SU-DHL-6 (cell line): ENCODE measurements at regions not wholly inside any gene's neighbourhood (a gene's known extent, or its start where the extent isn't known, plus 50 kb on each side); places are given as distances from the start of the nearest gene placed in this dataset.

Experiments
- H2AFZ ChIP-seq: fragments of 200-600 bp; sonication (generic); 2 replicates; pipeline ENCODE4 v1.6.1; 2014; ENCODE audit warnings: low read depth, mild to moderate bottlenecking, moderate library complexity, mixed read lengths, antibody characterized with exemption, low read length; ENCODE audit not compliant: severe bottlenecking
- H3F3A ChIP-seq: fragments of 200-600 bp; shearing (Covaris generic); 2 replicates; pipeline ENCODE4 v1.6.0; 2016; ENCODE audit warnings: antibody characterized with exemption, mild to moderate bottlenecking; ENCODE audit not compliant: insufficient read depth
- H3K27ac ChIP-seq: fragments of 200-600 bp; sonication (generic); 2 replicates; pipeline ENCODE4 v1.5.1; 2016; ENCODE audit warnings: low read depth, mild to moderate bottlenecking, low read length, moderate library complexity, mixed read lengths
- H3K27me3 ChIP-seq: fragments of 200-600 bp; sonication (generic), shearing (Covaris generic); 2 replicates; pipeline ENCODE4 v1.6.0; 2014; ENCODE audit warnings: mild to moderate bottlenecking, low read length
- H3K36me3 ChIP-seq: fragments of 200-600 bp; sonication (generic); 2 replicates; pipeline ENCODE4 v1.6.1; 2014; ENCODE audit warnings: mild to moderate bottlenecking, low read length, mixed read lengths
- H3K4me2 ChIP-seq: fragments of 300-600, 200-600 bp; shearing (Covaris generic), sonication (generic); 2 replicates; pipeline ENCODE4 v1.6.0; 2014; ENCODE audit warnings: low read length, low read depth, mild to moderate bottlenecking; ENCODE audit not compliant: poor library complexity, severe bottlenecking
- H3K4me3 ChIP-seq: fragments of 200-600 bp; sonication (generic); 2 replicates; pipeline ENCODE4 v1.5.1; 2014; ENCODE audit warnings: antibody characterized with exemption, low read length, mild to moderate bottlenecking, mixed read lengths; ENCODE audit not compliant: insufficient read depth, poor library complexity, severe bottlenecking
- H3K79me2 ChIP-seq: fragments of 200-600 bp; sonication (generic); 2 replicates; pipeline ENCODE4 v1.6.1; 2014; ENCODE audit warnings: mild to moderate bottlenecking, low read length, moderate library complexity; ENCODE audit not compliant: insufficient read depth
- H3K9ac ChIP-seq: fragments of 200-600 bp; sonication (generic); 2 replicates; pipeline ENCODE4 v1.7.0; 2014; ENCODE audit warnings: mild to moderate bottlenecking, low read length
- H3K9me2 ChIP-seq: fragments of 200-600 bp; sonication (generic); replicated peaks from 2 replicates; pipeline ENCODE4 v1.6.1; 2014; ENCODE audit warnings: low read length; ENCODE audit not compliant: insufficient read depth
- H3K9me3 ChIP-seq: fragments of 200-600 bp; sonication (generic); 2 replicates; pipeline ENCODE4 v1.6.1; 2014; ENCODE audit warnings: low read length, mixed read lengths; ENCODE audit not compliant: insufficient read depth
- H4K20me1 ChIP-seq: fragments of 200-600 bp; sonication (generic); 2 replicates; pipeline ENCODE4 v1.6.1; 2014; ENCODE audit warnings: low read depth, mild to moderate bottlenecking, antibody characterized with exemption, low read length, moderate library complexity, mixed read lengths
- EZH2phosphoT487 ChIP-seq: fragments of 200-600 bp; sonication (generic), shearing (Covaris generic); conservative IDR thresholded peaks from 2 replicates; pipeline ENCODE4 v1.6.1; 2018; ENCODE audit warnings: mild to moderate bottlenecking, antibody characterized with exemption, low read length, moderate library complexity, mixed read lengths
- TF ChIP-seq, protein P1 (sequence below): fragments of 200-600 bp; sonication (generic); IDR thresholded peaks from one replicate; pipeline ENCODE4 v1.5.1; 2017; ENCODE audit warnings: antibody characterized with exemption, mild to moderate bottlenecking, low read length, moderate library complexity; ENCODE audit not compliant: insufficient read depth, poor library complexity, severe bottlenecking

DNA sequence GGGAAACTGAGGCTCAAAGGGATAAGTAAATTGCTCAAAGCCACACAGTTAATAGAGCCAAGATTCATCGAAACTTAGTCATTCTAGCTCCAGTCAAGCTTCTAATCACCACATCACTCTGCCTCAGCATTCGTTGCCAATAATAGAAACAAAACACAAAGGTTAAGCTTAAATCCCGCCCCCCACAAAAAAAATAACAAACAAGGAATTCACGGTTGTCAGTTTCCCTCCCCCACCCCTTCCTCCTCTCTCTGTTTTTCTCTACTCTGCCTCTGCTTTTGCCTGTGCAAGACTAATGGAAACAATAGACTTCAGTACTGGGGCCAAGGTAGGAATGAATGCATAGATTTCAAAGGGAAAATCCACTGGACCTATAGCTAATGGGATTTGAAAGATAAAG, 70.7 kb upstream of the ZNF644 start:
- Histone ChIP-seq H3K9ac (no peak overlapping the region), H3K27ac (no peak overlapping the region), H3F3A (no peaks in the 10 kb centered on the region), H3K4me3 (no peak overlapping the region), H3K27me3 (no peaks in the 10 kb centered on the region), H2AFZ (no peak overlapping the region), H3K9me2 (no peaks in the 10 kb centered on the region), H4K20me1 (no peaks in the 10 kb centered on the region), H3K36me3 (no peaks in the 10 kb centered on the region), H3K9me3 (0 out of 2 replicates have a peak, but pooled peaks cover 3% of the 10 kb centered on the region), H3K79me2 (no peaks in the 10 kb centered on the region), H3K4me2 (no peak overlapping the region)
- TF ChIP-seq EZH2phosphoT487 = no peak

DNA sequence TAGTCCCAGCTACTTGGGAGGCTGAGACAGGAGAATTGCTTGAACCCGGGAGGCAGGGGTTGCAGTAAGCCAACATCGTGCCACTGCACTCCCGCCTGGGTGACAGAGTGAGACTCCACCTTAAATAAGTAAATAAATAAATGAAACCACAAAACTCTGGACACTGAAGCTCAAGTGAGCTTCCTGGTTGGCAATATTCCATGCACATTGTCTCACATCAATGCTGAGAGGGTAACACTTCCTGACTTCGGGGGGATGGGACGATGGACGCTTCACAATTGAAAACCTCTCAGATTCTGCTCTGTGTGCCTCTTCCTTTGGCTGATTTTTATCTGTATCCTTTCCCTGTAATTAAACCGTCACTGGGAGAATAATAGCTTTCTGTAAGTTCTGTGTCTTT, 70.0 kb upstream of the ZNF644 start:
- Histone ChIP-seq H3F3A (no peaks in the 10 kb centered on the region), H3K9me3 (0 out of 2 replicates have a peak, but pooled peaks cover 3% of the 10 kb centered on the region), H3K36me3 (no peaks in the 10 kb centered on the region), H3K4me2 (no peak overlapping the region), H3K27ac (no peak overlapping the region), H3K4me3 (no peak overlapping the region), H3K9me2 (no peaks in the 10 kb centered on the region), H4K20me1 (no peaks in the 10 kb centered on the region), H3K9ac (no peak overlapping the region), H3K27me3 (no peaks in the 10 kb centered on the region), H2AFZ (no peak overlapping the region), H3K79me2 (no peaks in the 10 kb centered on the region)
- TF ChIP-seq EZH2phosphoT487 = no peak
- TF ChIP-seq, protein P1, sequence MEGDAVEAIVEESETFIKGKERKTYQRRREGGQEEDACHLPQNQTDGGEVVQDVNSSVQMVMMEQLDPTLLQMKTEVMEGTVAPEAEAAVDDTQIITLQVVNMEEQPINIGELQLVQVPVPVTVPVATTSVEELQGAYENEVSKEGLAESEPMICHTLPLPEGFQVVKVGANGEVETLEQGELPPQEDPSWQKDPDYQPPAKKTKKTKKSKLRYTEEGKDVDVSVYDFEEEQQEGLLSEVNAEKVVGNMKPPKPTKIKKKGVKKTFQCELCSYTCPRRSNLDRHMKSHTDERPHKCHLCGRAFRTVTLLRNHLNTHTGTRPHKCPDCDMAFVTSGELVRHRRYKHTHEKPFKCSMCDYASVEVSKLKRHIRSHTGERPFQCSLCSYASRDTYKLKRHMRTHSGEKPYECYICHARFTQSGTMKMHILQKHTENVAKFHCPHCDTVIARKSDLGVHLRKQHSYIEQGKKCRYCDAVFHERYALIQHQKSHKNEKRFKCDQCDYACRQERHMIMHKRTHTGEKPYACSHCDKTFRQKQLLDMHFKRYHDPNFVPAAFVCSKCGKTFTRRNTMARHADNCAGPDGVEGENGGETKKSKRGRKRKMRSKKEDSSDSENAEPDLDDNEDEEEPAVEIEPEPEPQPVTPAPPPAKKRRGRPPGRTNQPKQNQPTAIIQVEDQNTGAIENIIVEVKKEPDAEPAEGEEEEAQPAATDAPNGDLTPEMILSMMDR = no peak

GRCh38 chr1:91080650-91081049, 58.8 kb upstream of the ZNF644 start:
- H3K9me3 ChIP-seq = no peaks in the 10 kb centered on the region
- no peak overlapping the region for H3K4me2 ChIP-seq
- no peaks in the 10 kb centered on the region for H3K9me2 ChIP-seq
- no peaks in the 10 kb centered on the region for H4K20me1 ChIP-seq
- H3F3A ChIP-seq = no peaks in the 10 kb centered on the region
- H3K79me2 ChIP-seq = no peaks in the 10 kb centered on the region
- no peak for TF ChIP-seq EZH2phosphoT487
- TF ChIP-seq, protein P1 = no peak
- H3K36me3 ChIP-seq = no peaks in the 10 kb centered on the region
- H3K27ac ChIP-seq = no peak overlapping the region
- H3K4me3 ChIP-seq = no peak overlapping the region
- H3K27me3 ChIP-seq = no peaks in the 10 kb centered on the region
- no peak overlapping the region for H3K9ac ChIP-seq
- H2AFZ ChIP-seq = no peak overlapping the region

DNA sequence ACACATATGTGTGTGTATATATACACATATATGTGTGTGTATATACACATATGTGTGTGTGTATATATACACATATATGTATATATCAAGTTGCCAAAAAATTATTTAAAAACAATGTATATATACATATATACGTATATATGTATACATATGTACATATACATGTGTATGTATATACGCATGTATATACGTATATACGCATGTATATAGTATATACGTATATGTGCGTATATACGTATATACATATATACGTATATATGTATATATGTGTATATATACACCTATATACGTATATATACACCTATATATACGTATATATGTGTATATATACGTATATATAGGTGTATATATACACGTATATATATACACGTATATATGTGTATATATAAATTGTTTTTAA, 57.0 kb upstream of the ZNF644 start:
- Histone ChIP-seq H3F3A (no peaks in the 10 kb centered on the region), H3K9me2 (no peaks in the 10 kb centered on the region), H3K27me3 (no peaks in the 10 kb centered on the region), H3K36me3 (no peaks in the 10 kb centered on the region), H3K27ac (no peak overlapping the region), H3K9ac (no peak overlapping the region), H3K9me3 (no peaks in the 10 kb centered on the region), H3K4me3 (no peak overlapping the region), H2AFZ (no peak overlapping the region), H3K4me2 (no peak overlapping the region), H4K20me1 (no peaks in the 10 kb centered on the region), H3K79me2 (no peaks in the 10 kb centered on the region)
- TF ChIP-seq EZH2phosphoT487 = no peak
- TF ChIP-seq, protein P1 = no peak
